ENCODE measurements at regions not wholly inside any gene's neighbourhood (a gene's known extent, or its start where the extent isn't known, plus 50 kb on each side); places are given as distances from the start of the nearest gene placed in this dataset.

DNA sequence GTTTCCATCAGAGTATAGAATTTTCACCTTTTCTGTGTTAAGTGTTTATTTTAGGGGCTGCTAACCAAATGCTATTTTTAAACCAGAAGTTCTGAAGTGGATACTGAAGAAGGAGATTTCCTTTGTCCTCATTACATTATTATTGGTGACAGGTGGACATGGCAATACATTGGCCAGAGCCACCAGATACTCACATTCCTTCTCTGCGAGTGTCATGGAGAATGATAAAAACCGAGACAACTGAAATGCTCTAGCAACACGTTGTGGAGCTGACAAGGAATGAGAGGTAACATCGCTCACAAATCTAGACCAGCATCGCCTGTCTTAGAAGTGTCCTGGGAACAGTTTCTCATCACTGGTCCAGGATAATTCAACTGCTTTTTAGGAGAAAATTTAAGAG lies 241.2 kb downstream of the IRS1 start:
- H3K4me1 ChIP-seq = no peaks in the 10 kb centered on the region

DNA sequence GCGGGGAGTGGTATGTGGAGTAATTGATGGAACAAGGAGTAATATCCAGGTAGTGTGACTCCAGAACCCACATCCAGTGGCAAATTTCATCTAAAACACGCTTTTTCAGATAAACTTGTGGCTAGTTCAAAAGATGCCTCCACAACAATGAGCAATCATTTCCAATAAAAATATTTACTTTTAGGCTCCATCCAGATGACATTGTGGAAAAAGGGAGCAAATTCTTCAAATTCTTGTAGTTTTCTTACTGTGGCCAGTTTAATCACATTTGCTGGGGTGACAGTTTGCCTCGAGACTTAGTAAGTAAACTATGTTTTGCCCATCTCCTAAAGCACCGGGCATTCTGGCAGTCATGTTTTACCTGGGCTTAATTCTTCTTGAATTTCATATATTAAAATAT lies 243.6 kb downstream of the IRS1 start:
- no peak for DNase-seq (ENCODE audit: low spot score in 2 of 2)
- H3K36me3 ChIP-seq = no peaks in the 10 kb centered on the region
- no peaks in the 10 kb centered on the region for H3K9me3 ChIP-seq
- no peak overlapping the region for H3K27ac ChIP-seq
- no peaks in the 10 kb centered on the region for H3K27me3 ChIP-seq
- 95% methylated on average over 4 of the region's 4 CpGs for WGBS
- no peak overlapping the region for H3K4me3 ChIP-seq
- TF ChIP-seq, protein P1, sequence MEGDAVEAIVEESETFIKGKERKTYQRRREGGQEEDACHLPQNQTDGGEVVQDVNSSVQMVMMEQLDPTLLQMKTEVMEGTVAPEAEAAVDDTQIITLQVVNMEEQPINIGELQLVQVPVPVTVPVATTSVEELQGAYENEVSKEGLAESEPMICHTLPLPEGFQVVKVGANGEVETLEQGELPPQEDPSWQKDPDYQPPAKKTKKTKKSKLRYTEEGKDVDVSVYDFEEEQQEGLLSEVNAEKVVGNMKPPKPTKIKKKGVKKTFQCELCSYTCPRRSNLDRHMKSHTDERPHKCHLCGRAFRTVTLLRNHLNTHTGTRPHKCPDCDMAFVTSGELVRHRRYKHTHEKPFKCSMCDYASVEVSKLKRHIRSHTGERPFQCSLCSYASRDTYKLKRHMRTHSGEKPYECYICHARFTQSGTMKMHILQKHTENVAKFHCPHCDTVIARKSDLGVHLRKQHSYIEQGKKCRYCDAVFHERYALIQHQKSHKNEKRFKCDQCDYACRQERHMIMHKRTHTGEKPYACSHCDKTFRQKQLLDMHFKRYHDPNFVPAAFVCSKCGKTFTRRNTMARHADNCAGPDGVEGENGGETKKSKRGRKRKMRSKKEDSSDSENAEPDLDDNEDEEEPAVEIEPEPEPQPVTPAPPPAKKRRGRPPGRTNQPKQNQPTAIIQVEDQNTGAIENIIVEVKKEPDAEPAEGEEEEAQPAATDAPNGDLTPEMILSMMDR (IDR thresholded peaks at IDR 0.05) = no peak
- no peak for TF ChIP-seq POLR2AphosphoS5 (IDR thresholded peaks at IDR 0.05)
- TF ChIP-seq POLR2A (IDR thresholded peaks at IDR 0.05) = no peak
- no peak for TF ChIP-seq EP300 (IDR thresholded peaks at IDR 0.05)
- H3K4me1 ChIP-seq = peaks cover under 1% of the 10 kb centered on the region

More for the DNA sequence above, 241.2 kb downstream of the IRS1 start:
- 77% methylated on average over 5 of the region's 5 CpGs for WGBS
- no peaks in the 10 kb centered on the region for H3K9me3 ChIP-seq
- no peak for DNase-seq (ENCODE audit: low spot score in 2 of 2)
- H3K4me3 ChIP-seq = no peak overlapping the region
- TF ChIP-seq, protein P1 (IDR thresholded peaks at IDR 0.05) = no peak
- H3K36me3 ChIP-seq = no peaks in the 10 kb centered on the region
- no peak overlapping the region for H3K27ac ChIP-seq
- no peaks in the 10 kb centered on the region for H3K27me3 ChIP-seq

DNA sequence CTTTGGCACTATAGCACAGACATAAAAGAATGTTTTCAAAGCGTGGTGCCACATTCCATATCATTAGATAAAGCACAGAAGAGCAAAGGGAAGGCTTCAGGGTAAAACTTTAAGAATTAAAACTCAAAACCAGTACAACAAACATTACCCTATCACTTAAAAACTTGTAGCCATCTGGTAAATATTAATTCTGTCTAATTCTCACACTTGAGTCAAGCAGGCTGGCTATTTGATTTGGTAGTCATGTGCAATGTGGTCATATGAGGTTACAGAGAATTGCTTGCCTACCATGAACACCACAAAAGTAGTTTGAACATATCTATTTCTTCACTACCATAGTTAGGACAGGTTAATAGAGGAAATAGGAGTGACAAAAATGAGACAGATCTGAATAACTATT lies 244.9 kb downstream of the IRS1 start:
- TF ChIP-seq POLR2A (IDR thresholded peaks at IDR 0.05) (no peak), EP300 (IDR thresholded peaks at IDR 0.05) (no peak), POLR2AphosphoS5 (IDR thresholded peaks at IDR 0.05) (no peak)
- TF ChIP-seq, protein P1 (IDR thresholded peaks at IDR 0.05) = no peak
- Histone ChIP-seq H3K4me3 (no peak overlapping the region), H3K27me3 (no peaks in the 10 kb centered on the region), H3K36me3 (no peaks in the 10 kb centered on the region), H3K27ac (no peak overlapping the region), H3K9me3 (no peaks in the 10 kb centered on the region), H3K4me1 (peaks cover 4% of the 10 kb centered on the region)
- 69% methylated on average over 1 of the region's 1 CpG for WGBS
- no peak for DNase-seq (ENCODE audit: low spot score in 2 of 2)

DNA sequence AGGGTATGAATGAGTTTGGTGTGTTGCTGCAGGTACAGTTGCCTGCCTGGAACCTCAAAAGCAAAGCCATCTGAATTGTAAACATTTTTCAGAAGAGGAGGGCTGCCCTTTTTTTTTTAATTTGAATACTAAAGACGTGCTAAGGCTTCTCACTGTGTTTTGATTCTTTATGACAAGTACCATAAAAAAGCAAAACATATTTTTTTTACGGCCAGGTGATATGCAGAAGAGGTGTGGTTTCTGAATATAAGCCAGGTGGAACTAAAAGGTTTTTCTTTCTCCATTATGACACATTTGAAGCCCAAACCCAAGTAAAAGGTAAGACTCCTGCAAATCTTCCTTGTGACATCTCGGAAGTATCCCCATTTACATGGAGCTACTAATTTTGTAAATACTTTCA lies 246.3 kb downstream of the IRS1 start:
- no peak overlapping the region for H3K27ac ChIP-seq
- no peak overlapping the region for H3K4me3 ChIP-seq
- WGBS = 48% methylated on average over 3 of the region's 3 CpGs
- H3K4me1 ChIP-seq = peaks cover 4% of the 10 kb centered on the region
- no peaks in the 10 kb centered on the region for H3K27me3 ChIP-seq
- DNase-seq (ENCODE audit: low spot score in 2 of 2) = no peak
- H3K9me3 ChIP-seq = no peaks in the 10 kb centered on the region
- TF ChIP-seq EP300 (IDR thresholded peaks at IDR 0.05) (no peak), POLR2AphosphoS5 (IDR thresholded peaks at IDR 0.05) (no peak), POLR2A (IDR thresholded peaks at IDR 0.05) (no peak)
- TF ChIP-seq, protein P1 (IDR thresholded peaks at IDR 0.05) = no peak
- H3K36me3 ChIP-seq = no peaks in the 10 kb centered on the region

DNA sequence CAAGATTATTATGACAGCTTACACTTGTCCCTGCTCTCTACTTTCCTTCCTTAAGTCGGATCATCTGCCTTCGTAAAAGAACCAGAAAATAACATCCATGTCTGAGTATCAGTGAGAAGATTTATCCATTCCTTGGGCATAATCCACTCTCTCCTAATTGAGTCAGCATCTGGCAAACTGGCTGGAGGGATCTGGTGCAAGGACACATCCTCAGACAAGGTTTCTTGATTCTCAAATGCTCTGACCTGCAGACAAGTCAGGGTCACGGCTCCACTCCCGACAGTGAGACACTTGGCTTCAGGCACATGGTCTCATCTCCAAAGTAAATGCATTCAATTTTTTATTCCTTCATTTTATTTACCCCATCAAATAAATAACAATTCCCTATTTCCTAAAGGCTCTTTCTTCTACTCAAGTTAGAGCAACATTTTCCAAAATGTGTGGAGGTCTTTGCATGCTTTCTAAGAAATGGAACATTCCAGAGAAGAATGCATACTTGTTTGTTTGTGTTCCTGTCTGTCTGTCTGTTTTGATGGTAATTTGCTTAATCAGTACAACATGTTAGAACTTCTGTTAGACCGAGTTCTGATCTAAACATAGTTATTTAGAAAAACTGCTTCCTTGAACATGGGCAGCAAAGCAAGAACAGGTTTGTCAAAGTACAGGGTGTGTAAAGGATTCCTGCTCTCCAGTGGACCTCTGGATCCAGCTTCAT lies 246.9 kb downstream of the IRS1 start:
- no peak overlapping the region for H3K27ac ChIP-seq
- no peak for TF ChIP-seq POLR2A (IDR thresholded peaks at IDR 0.05)
- no peak for TF ChIP-seq POLR2AphosphoS5 (IDR thresholded peaks at IDR 0.05)
- TF ChIP-seq, protein P1 (IDR thresholded peaks at IDR 0.05) = no peak
- no peak for TF ChIP-seq EP300 (IDR thresholded peaks at IDR 0.05)
- H3K4me1 ChIP-seq = peaks cover 4% of the 10 kb centered on the region
- no peak overlapping the region for H3K4me3 ChIP-seq
- DNase-seq (ENCODE audit: low spot score in 2 of 2) = peak in 1 of 2 donors; percentile 78
- 52% methylated on average over 5 of the region's 5 CpGs for WGBS
- no peaks in the 10 kb centered on the region for H3K27me3 ChIP-seq
- no peaks in the 10 kb centered on the region for H3K9me3 ChIP-seq
- H3K36me3 ChIP-seq = no peaks in the 10 kb centered on the region
